Thoracic aorta (tissue), 2 donors: ENCODE measurements at regions not wholly inside any gene's neighbourhood (a gene's known extent, or its start where the extent isn't known, plus 50 kb on each side); places are given as distances from the start of the nearest gene placed in this dataset.

Source experiments
- ATAC-seq: fragments of 150-250 bp; one replicate; pipeline ENCODE4 v1.8.0; 2017; ENCODE audit warnings: low read depth; ENCODE audit not compliant: insufficient number of reproducible peaks, low FRiP score
- DNase-seq: peaks from one replicate; pipeline ENCODE4 v3.0.0-alpha.2; 2020; ENCODE audit warnings: low spot score
- H3K27ac ChIP-seq, 2 donors: fragments of 200-600 bp; sonication (generic); 1 replicate in 1 of 2; 2 replicates in 1 of 2; pipeline ENCODE4 v1.5.1; 2016; ENCODE audit warnings: mild to moderate bottlenecking in 2 of 2, moderate library complexity in 2 of 2
- H3K27me3 ChIP-seq: fragments of 200-600 bp; sonication (generic); replicated peaks from 2 replicates; pipeline ENCODE4 v1.6.0; 2016; ENCODE audit warnings: mild to moderate bottlenecking; ENCODE audit not compliant: insufficient read depth
- H3K36me3 ChIP-seq: fragments of 200-600 bp; sonication (generic); one replicate; pipeline ENCODE4 v1.5.1; 2016
- H3K4me1 ChIP-seq, 2 donors: fragments of 200-600 bp; sonication (generic); 1 replicate in 1 of 2; 2 replicates in 1 of 2; pipeline versions ENCODE4 v1.5.1 to v1.6.0; 2016; ENCODE audit warnings: low read depth in 2 of 2, mild to moderate bottlenecking in 1 of 2; ENCODE audit not compliant: control insufficient read depth in 1 of 2
- H3K4me3 ChIP-seq: fragments of 200-600 bp; sonication (generic); 2 replicates; pipeline ENCODE4 v1.5.1; 2016; ENCODE audit warnings: mild to moderate bottlenecking
- H3K9me3 ChIP-seq: fragments of 200-600 bp; sonication (generic); 2 replicates; pipeline ENCODE4 v1.5.1; 2016
- TF ChIP-seq, protein P1 (sequence below): fragments of 200-600 bp; sonication (generic); IDR thresholded peaks from one replicate; pipeline ENCODE4 v1.5.1; 2019; ENCODE audit warnings: antibody characterized with exemption

DNA sequence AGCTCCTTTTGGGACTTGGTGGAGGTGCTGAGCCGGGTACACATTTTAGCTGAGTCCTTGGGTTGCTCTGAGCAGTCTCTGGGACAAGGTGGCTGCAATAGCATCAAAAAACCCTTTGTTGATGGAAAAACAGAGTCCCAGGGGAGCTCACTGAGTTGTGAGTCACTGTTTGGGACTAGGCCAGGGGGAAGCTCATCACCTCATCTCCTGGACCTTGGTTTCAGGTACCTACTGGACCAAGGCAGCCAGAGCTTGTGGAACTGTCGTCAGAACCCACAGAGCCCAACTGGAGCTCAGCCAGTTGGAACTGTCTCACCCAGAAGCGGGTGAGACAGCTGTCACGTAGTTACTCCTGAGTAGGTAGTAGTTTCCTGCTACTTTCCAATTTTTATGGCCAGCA is 146.7 kb downstream of the HLX start:
- Histone ChIP-seq H3K36me3 (no peaks in the 10 kb centered on the region), H3K4me3 (no peak overlapping the region), H3K27ac (no peak overlapping the region), H3K9me3 (no peaks in the 10 kb centered on the region), H3K27me3 (no peaks in the 10 kb centered on the region), H3K4me1 (peaks cover 8 to 17% of the 10 kb centered on the region in 2 donors)
- ATAC-seq = no peak
- DNase-seq = no peak
- TF ChIP-seq, protein P1, sequence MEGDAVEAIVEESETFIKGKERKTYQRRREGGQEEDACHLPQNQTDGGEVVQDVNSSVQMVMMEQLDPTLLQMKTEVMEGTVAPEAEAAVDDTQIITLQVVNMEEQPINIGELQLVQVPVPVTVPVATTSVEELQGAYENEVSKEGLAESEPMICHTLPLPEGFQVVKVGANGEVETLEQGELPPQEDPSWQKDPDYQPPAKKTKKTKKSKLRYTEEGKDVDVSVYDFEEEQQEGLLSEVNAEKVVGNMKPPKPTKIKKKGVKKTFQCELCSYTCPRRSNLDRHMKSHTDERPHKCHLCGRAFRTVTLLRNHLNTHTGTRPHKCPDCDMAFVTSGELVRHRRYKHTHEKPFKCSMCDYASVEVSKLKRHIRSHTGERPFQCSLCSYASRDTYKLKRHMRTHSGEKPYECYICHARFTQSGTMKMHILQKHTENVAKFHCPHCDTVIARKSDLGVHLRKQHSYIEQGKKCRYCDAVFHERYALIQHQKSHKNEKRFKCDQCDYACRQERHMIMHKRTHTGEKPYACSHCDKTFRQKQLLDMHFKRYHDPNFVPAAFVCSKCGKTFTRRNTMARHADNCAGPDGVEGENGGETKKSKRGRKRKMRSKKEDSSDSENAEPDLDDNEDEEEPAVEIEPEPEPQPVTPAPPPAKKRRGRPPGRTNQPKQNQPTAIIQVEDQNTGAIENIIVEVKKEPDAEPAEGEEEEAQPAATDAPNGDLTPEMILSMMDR = no peak

DNA sequence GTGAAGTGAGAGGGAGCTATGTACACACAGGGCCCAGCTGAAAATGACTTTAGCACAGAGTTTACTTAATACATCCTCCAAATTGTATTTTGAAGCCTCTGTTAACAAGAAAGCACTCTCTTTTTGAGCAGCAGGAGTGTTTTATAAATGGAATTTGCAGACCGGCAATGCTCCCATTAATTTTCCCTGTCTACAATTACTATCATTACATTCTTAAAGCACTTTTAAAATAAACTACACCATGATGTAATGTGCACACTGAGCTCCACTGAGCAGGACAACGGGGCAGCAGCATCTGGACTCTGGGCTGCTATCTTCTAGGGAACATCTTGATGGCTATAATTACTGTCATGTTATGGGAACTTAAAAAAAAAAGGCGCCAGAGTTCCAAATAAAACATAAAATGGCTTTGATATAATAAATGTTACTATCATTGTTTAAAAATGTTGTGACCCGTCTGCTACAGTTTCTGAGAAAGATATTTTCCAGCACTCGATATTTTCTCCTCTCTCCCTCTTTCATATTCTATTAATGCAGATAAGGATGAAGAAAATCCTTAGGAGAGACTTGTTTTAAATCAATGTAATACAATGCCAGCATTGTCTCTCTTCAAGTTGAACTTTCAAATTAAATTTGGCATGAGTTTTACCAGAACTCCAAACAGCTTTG is 150.9 kb downstream of the HLX start:
- ATAC-seq (no peak), DNase-seq (no peak)
- no peaks in the 10 kb centered on the region for H3K36me3 ChIP-seq
- H3K9me3 ChIP-seq = no peaks in the 10 kb centered on the region
- TF ChIP-seq, protein P1 = no peak
- peaks cover 8 to 38% of the 10 kb centered on the region in 2 donors for H3K4me1 ChIP-seq
- no peak overlapping the region for H3K4me3 ChIP-seq
- H3K27ac ChIP-seq = no peak overlapping the region
- no peaks in the 10 kb centered on the region for H3K27me3 ChIP-seq

DNA sequence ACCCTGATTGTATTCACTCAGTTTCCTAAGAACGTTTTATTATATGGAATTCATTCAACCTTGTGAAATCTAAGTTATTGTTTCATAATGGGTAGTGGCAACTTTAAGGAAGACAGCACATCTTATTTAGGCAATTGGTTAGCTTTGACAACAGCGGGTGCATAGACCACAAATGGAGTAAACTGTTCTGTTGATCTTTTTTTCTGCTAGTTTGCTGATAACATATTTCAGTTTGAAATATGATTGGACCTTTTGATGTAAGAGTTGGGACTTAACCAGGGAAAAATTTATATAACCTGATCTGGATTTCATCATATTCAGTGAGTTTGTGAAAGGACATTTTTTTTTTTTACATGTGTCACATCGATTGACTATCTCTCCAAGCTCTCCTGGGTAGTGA is 151.7 kb downstream of the HLX start:
- Histone ChIP-seq H3K9me3 (no peaks in the 10 kb centered on the region), H3K36me3 (no peaks in the 10 kb centered on the region), H3K4me3 (no peak overlapping the region), H3K27ac (no peak overlapping the region), H3K27me3 (no peaks in the 10 kb centered on the region), H3K4me1 (peaks cover 8 to 47% of the 10 kb centered on the region in 2 donors)
- ATAC-seq = no peak
- DNase-seq = no peak
- TF ChIP-seq, protein P1 = no peak

DNA sequence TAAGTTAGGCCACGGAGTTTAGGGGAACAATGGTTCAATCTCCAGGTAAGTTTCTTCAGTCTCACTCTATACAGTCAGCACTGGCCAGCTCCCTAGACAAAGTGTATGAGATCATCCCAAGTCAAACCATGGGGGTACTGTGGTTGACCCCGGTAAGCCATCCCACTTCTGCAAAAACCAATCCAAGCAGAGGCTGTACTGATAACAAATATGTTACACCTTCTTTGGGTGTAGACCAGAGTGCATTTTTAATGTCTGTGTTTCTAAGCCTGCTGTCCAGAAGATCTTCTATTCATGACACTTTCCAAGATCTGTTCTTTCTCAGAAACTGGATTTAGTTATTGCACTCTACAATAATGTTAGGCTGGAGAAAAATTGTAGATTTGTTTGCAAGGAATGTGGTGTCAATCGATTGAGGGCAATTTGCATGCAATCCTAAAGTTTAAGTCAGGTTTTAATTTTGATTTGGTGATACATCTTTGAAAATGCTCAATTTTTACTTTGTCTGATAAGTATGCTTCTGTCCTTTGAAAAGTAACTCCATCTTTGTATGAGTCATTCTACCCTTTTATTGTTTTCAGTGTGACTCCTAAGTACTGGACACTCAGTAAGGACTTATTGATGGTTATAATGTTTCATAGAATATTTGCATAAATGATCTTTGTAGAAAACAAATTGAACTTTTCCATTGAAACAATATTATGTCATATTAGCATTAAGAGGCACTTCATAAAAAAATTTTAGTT is 152.4 kb downstream of the HLX start:
- no peak overlapping the region for H3K27ac ChIP-seq
- DNase-seq (no peak), ATAC-seq (no peak)
- no peaks in the 10 kb centered on the region for H3K9me3 ChIP-seq
- TF ChIP-seq, protein P1 = no peak
- H3K4me1 ChIP-seq = peaks cover 8 to 51% of the 10 kb centered on the region in 2 donors
- no peak overlapping the region for H3K4me3 ChIP-seq
- no peaks in the 10 kb centered on the region for H3K36me3 ChIP-seq
- H3K27me3 ChIP-seq = no peaks in the 10 kb centered on the region

- peaks cover 8 to 51% of the 10 kb centered on the region in 2 donors for H3K4me1 ChIP-seq
- H3K36me3 ChIP-seq = no peaks in the 10 kb centered on the region
- H3K27ac ChIP-seq = no peak overlapping the region
- DNase-seq = no peak
- no peaks in the 10 kb centered on the region for H3K27me3 ChIP-seq
- H3K4me3 ChIP-seq = no peak overlapping the region
- TF ChIP-seq, protein P1 = no peak
- ATAC-seq = no peak
- H3K9me3 ChIP-seq = no peaks in the 10 kb centered on the region
Measured at GRCh38 chr1:221032204-221032585, 153.0 kb downstream of the HLX start.
